GM10248 (cell line): ENCODE measurements at regions not wholly inside any gene's neighbourhood (a gene's known extent, or its start where the extent isn't known, plus 50 kb on each side); places are given as distances from the start of the nearest gene placed in this dataset.

Experiments
- CTCF ChIA-PET: fragments of 300-600 bp; sonication (Branson Sonifier 250); formaldehyde crosslinking; extraction: SDS; loops from one replicate; lab custom pipeline; 2021; ENCODE audit warnings: antibody characterized with exemption; lab: Yijun Ruan, JAX
- POLR2A ChIA-PET: fragments of 350-650 bp; sonication (Branson Sonifier 250); formaldehyde crosslinking; extraction: SDS; loops from one replicate; lab custom pipeline; 2020; ENCODE audit warnings: antibody characterized with exemption; lab: Yijun Ruan, JAX
- DNase-seq: peaks from one replicate; pipeline ENCODE4 v3.0.0; 2012; ENCODE audit errors: extremely low spot score
- TF ChIP-seq, protein P1 (sequence below): IDR thresholded peaks from 2 replicates; pipeline ENCODE4 v1.5.1; 2012; ENCODE audit warnings: mild to moderate bottlenecking, low read depth; ENCODE audit errors: extremely low read depth, missing control alignments, control extremely low read depth

DNA sequence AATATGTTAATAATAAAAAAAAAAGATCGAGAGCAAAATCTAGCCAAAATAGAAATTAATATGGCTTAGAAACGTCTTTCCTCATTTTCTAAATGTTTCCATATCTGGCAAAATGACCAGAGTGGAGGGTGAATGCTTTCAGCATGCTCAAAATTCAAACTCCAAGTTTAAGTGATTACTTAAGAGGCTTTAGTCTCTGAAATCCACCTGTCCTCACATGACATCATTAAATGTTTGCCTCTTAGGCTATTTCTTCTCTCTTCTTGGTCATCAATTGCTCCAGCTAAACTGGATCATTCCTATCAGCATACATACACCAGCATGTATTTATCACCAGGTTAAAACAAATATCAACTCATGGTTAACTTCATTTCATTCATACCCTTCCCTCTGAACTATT lies 54.5 kb upstream of the ATXN3L start:
- POLR2A ChIA-PET = no interaction called here
- CTCF ChIA-PET = interaction anchor here (0.9 kb wide), 1 partner anchor 21 kb away, joined by 3 read pairs; no protein-coding TSS in a partner anchor
- DNase-seq = no peak
- TF ChIP-seq, protein P1, sequence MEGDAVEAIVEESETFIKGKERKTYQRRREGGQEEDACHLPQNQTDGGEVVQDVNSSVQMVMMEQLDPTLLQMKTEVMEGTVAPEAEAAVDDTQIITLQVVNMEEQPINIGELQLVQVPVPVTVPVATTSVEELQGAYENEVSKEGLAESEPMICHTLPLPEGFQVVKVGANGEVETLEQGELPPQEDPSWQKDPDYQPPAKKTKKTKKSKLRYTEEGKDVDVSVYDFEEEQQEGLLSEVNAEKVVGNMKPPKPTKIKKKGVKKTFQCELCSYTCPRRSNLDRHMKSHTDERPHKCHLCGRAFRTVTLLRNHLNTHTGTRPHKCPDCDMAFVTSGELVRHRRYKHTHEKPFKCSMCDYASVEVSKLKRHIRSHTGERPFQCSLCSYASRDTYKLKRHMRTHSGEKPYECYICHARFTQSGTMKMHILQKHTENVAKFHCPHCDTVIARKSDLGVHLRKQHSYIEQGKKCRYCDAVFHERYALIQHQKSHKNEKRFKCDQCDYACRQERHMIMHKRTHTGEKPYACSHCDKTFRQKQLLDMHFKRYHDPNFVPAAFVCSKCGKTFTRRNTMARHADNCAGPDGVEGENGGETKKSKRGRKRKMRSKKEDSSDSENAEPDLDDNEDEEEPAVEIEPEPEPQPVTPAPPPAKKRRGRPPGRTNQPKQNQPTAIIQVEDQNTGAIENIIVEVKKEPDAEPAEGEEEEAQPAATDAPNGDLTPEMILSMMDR = no peak

DNA sequence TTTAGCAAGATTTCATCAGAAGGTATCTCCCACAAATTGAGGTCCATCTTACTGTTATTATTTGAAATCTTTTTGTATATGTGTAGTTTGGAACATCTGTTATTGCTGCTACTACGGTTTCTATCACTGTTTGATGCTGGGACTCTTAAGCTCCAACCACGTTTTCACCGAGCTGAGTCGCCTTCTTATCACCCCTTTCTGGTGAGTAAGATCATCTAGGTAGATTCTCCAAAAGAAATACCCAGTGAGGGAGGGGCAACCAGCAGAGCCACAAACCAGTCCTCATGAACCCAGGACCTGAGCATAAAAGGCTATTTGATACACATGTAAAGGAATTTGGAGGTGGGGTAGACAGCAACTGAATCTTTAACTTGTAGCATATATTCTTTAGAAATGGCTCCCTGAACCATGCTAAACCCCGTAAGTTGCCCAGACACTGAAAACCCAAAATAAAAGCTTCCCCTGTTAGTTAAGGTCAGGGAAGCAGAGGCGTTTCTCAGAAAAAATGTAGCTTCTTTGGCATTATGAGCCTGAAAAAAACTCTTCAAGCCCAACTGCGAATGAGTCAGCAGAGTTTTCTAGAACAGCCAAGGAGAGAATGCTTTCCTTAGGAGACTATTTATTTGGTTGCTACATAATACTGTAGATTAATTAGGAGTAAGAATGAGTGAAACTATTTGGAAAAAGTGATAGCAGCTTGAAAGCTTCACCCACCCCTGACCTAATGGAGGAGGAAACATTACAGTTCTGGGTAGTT lies 53.8 kb upstream of the ATXN3L start:
- no peak for DNase-seq
- ChIA-PET POLR2A (no interaction called here), CTCF (interaction anchor here (0.8 to 0.9 kb wide), 2 partner anchors 20 to 427 kb away, joined by 3 read pairs; no protein-coding TSS in a partner anchor)

DNA sequence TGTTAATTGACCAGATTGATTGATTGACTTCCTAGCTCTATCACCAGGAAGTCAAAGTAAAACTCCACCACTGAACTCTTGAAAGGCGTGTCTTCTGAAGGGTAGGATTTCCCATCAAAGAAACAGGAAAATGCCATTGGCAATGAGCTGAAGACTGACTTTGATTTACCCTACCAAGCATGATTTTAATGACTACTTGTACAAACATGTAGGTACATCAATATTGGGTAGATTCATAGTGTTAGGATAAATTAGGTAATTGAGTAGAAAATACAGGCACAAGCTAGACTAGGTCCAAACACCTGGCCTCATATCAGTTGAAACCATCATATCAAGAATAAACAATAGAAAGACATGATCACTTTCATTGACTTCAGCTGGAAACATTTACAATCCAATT lies 53.2 kb upstream of the ATXN3L start:
- TF ChIP-seq, protein P1 = no peak
- CTCF ChIA-PET = interaction anchor here (0.8 kb wide), 1 partner anchor 427 kb away, joined by 3 read pairs; no protein-coding TSS in a partner anchor
- POLR2A ChIA-PET = no interaction called here
- DNase-seq = no peak

More for the DNA sequence above, 53.8 kb upstream of the ATXN3L start:
- TF ChIP-seq, protein P1 = no peak

DNA sequence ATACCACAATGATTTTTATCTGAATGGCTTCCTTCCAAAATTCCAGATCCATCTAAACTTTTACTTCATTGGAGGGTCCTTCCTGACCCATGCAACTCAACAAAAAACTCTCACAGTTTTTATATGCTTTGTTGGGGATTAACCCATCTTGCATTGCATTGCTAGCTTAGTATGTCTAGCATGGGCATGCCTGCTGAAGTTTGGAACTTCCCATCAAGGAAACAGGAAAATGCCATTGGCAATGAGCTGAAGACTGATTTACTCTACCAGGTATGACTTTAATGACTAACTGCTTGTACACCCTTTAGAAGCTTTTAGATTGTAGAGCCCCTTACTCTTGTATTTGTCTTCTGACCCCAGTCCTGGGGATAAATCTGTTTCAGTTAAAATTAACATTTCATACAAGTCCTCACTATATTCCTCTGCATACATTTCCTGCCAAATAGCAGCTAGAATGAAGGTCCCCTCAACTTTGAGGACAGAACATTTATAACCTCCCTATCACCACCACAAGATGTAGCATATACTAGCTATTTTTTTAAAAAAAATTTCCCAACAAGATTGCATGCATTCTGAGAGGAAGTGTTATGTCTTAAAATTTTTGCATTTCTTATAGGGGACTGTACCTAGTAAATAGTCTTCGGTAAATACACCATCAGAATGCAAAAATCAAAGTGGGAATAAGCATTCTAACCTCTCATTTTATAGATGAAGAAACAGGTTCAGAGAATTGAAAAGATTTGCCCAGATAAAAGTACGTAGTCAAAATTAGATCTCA lies 52.5 kb upstream of the ATXN3L start:
- TF ChIP-seq, protein P1 = no peak
- ChIA-PET POLR2A (no interaction called here), CTCF (no interaction called here)
- DNase-seq = no peak

DNA sequence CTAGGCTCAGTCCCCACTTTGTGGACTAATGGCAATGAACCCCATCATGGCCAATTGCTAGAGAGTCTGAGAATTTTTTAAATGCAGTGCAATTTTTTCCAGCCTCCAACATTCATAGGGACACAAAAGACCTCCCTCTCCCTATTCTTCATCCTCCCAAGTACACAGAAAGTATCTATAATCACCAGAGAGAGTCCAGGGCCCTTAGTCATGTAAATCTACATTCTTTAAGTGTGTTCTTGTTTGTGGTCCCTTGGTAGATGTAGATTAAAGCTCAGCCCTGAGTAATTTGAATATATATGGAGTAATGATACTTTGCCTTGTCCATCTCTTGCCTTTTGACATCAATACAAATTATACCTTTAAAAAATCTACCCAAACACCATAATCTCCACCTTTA lies 51.3 kb upstream of the ATXN3L start:
- TF ChIP-seq, protein P1 = no peak
- ChIA-PET CTCF (interaction anchor here (1.1 to 1.4 kb wide), 2 partner anchors 14 to 17 kb away, joined by 3 to 4 read pairs; no protein-coding TSS in a partner anchor), POLR2A (no interaction called here)
- no peak for DNase-seq

DNA sequence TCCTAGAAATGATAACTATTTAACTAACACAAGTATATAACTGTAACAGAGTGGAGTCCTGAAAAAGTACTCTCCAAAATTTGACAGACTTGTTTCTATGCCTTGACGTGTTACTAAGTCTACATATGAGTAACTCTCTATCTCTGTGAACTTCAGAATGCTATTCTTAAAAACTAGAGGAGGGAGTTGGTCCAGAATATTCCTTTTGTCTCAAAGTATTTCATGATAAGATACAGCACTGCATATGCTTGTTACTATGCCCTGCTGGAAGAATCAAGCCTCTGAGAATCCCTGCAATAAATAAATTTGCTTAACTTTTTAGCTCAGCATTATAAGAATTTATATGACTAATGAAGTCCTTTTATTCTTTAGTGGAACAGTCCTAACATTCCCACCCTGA lies 50.9 kb upstream of the ATXN3L start:
- ChIA-PET POLR2A (no interaction called here), CTCF (interaction anchor here (1.1 to 1.4 kb wide), 2 partner anchors 14 to 17 kb away, joined by 3 to 4 read pairs; no protein-coding TSS in a partner anchor)
- DNase-seq = no peak
- TF ChIP-seq, protein P1 = no peak
